NOMO-1 treated with DMSO at 0.1 percent for 48 hours (cell line): ENCODE measurements at regions not wholly inside any gene's neighbourhood (a gene's known extent, or its start where the extent isn't known, plus 50 kb on each side); places are given as distances from the start of the nearest gene placed in this dataset.
A peak's percentile ranks its signal among the peaks of the same experiment; 100 is the strongest.
"Not testable (repeated sequence)": the region's sequence is repeated elsewhere in the genome, so short reads cannot be mapped to it uniquely, and the experiment has no call there.

Experiments
- DNase-seq: peaks from one replicate; lab custom pipeline; 2025; ENCODE audit not compliant: unreplicated experiment; lab: John Stamatoyannopoulos, UW

DNA sequence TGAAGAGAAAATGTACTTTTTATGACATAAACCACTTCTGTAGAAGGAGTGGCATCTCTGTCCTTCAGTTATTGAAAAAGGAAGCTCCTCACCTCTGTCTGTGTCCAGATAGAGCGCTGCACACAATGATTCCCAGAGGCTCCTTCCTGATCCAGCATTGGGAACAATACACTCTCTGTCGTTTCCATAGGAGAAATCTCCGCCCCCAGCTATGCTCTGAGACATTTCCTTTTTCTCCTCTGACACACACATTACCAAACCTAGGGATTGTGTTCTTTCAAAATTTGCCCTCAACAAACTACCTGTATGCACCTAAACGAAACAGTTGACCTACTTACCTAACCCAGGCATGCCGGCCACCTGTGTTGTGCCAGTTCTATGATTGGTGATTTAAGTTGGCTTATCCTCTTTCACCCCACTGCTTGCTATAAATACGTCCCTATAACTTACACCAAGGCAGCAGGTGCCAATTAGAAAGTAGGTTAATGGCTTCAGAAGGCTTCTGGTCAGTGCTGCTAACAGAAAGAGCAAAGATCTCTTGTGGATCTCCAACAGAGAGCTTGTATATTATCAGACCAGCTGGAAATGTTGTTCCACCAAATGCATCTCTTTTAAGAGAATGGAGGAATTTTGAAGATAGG lies 140.1 kb upstream of the JCAD start:
- DNase-seq = no peak

DNA sequence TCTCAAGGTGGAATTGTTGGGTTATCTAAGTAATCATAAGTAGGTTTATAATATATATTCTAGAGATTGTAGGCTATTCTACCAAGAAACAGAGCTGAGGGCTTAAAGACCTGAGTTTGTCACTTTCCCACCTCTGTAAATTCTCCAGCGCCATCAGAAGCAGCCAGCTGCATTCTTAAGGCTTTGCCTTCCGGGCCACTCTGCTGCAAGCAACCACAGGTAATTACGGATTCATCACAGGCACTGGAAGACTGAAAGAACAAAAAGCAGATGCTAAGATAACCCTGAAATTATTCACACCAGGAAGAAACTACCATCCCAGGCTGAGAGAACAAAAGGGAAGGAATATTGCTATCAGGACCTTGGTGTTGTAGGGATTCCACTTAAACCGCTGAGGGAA lies 137.8 kb upstream of the JCAD start:
- DNase-seq = no peak

DNA sequence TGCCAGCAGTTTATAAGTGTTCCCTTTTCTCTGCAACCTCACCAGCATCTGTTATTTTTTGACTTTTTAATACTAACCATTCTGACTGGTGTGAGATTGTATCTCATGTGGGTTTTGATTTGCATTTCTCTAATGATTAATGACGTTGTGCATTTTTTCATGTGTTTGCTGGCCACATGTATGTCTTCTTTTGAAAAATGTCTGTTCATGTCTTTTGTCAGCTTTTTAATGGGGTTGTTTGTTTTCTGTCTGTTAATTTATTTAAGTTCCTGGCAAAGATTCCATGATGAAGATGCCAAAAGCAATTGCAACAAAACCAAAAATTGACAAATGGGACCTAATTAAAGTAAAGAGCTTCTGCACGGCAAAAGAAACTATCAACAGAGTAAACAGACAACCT lies 137.2 kb upstream of the JCAD start:
- DNase-seq = not testable (repeated sequence)

DNA sequence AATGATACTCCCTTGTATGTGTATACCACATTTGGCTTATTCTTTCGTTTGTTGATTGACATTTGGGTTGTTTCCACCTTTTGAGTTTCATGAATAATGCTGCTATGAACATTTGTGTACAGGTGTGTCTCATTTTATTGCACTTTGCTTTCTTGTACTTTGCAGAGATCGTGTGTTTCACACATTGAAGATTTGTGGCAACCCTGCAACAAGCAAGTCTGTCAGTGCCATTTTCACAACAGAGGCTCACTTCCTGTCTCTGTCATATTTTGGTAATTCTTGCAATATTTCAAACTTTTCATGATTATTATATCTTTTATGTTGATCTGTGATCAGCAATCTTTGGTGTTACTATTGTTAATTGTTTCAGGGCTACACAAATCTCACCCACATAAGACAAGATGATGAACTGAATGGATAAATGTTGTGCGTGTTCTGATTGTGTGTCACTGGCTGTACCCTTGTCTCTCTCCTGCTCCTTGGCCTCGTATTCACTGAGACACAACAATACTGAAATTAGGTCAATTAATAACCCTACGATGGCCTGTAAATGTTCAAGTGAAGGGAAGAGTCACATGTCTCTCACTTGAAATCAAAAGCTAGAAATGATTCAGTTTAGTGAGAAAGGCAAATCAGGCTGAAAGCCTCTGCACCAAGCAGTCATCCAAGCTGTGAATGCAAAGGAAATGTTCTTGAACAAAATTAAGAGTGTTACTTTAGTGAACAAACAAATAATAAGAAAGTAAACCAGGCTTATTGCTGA lies 133.6 kb upstream of the JCAD start:
- DNase-seq = no peak

DNA sequence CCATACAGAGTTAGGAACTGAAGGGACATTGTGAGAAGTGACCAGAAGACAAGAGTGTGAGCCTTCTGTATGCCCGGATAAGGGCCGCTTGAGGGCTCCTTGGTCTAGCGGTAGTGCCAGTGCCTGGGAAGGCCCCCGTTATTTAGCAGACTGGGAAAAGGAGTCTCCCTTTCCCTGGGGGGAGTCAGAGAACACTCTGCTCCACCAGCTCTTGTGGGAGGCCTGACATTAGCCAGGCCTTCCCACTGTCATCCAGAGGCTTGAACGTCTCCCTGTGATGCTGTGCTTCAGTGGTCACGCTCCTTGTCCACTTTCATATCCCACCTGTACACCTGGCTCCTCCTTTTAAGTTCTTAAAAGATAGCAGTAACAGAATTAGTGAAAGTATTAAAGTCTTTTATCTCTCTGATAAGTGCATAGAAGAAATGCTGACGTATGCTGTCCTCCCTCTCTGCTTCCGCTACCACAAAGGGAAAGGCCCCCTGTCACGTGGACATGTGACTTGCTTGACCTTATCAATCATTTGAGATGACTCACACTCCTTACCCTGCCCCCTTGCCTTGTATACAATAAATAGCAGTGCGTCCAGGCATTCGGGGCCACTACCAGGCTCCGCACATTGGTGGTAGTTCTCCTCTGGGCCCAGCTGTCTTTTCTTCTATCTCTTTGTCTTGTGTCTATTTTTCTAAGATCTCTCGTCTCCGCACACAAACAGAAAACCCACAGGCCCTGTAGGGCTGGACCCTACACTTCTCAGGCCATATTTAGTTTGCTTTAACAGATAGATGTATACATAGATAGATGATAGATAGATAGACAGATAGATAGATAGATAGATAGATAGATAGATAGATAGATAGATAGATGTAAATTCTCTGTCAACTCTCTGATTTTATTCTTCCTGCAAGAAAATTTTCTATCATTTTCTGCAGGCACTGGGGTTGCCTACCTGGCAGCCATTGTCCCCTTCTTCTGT lies 131.5 kb upstream of the JCAD start:
- no peak for DNase-seq

DNA sequence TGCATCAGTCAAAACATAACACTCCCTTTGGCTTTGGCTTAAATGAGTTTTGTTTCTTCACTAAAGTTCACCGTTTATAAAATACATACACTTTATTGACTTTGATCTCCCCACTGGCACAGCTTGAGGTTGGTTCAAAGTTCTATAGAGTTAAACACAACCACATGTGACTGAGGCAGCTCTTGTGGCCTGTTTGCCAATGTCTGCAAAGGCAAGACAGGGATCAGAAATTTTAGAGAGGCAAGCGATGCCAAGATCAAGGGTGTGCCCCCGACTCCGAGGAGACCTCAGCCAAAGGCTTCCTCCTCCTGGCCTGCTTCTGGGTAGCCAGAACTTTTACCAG lies 129.8 kb upstream of the JCAD start:
- no peak for DNase-seq

DNA sequence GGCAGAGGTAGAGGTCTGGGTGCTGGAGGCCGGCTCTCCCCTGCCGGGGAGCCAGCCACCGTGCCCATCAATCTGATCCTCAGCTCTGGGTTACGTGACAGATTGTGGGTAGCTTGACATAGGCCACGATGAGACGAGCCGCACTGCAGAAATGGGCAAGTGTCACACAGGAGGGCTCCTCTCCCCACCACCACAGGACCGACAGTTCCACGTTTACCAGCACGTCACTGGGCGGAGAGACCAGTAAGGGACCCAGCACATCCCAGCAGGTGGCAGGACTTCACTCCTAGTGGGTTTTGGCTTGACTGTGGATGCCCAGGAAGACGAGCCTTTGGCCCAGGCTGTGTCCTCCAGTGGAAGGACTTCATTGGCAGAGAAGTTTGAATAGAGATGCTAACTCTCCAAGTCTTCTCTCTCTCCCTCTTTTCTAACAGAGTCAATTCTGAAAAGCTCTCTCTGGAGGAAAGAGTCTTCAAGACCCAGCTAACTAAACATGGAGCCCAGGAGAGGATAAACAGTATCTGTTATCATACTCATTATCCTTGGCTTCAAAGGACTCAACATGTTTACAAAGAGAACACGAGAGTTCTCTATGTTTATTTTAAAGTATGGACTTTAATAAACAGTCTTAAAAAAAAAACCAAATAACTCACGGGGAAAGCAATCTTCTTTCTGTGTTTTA lies 129.3 kb upstream of the JCAD start:
- no peak for DNase-seq

DNA sequence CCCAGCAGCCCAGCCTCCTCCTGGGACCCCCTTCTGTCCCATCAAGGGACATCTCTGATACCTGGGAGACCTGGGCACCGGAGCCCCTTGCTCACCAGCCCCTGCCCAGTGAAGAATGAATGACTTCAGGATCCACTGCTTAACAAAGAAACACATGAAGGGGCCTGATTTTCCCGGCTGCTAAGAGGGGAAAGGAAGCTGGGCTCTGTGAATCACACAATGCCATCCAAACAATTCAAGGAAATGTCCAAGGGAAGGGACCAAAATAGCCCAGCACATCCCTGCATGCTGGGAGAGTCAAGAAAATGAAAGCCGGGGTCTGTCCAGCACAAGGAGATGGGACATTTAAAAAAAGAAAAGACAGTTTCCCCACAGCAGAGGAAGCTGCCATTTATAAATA lies 128.7 kb upstream of the JCAD start:
- DNase-seq = no peak

DNA sequence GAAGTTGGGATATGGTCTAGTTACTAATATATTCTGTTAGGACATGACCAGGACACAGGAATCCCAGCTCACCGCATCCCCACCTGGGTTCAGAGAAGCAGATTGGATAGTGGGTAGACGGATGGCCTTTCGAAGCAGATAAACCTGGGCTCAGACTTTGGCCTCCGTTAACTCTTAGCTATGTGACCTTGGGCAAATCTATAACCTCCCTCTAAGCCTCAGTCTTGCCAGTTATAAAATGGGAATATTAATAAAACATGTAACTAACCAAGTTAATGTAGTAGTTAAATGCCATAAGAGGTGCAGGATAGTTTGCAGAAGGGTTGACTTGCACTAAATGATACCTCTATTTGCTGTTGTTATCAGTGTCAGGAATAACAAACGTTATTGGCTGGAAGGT lies 127.6 kb upstream of the JCAD start:
- no peak for DNase-seq

DNA sequence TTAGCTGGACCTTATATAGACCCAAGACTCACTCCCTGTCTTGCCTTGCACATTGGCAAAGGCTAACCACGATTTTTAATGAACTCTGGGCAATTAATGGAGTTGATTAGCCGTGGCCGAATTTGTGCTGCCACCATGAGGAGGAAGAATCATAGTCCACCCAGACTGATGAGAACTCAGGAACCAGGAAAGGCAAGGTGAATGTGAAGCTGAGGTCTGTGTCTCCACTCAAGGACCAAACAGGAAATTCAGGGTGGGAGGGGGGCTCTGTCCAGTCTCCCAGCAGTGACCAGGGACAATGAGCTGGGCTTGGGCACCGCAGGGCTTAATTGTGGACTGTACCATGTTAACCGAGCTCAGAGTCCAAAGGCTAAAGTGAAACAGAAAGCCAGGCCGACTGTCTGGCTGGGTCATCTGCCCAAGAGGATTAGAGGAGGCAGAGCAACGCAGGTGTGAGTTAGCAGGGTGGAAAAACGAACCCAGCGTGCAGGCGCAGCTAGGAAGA lies 127.0 kb upstream of the JCAD start:
- DNase-seq = peak; percentile 65

DNA sequence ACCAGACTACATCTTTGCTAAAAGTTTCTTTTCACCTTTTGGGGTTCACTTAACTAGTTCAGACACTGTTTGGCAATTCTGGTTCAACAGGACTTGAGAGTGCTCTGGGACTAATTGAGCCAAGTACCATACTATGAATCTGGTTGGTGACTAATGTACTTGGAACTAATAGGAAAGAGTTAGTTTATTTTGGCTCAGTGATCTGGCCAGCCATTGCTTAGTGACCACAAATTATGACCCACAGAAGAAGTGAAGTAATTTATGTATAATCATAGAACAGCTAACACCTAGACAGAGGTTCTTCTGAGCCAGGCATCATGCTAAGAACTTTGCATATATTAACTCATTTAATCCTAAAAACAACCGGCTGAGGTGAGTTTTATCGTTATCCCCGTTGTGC lies 126.5 kb upstream of the JCAD start:
- no peak for DNase-seq

DNA sequence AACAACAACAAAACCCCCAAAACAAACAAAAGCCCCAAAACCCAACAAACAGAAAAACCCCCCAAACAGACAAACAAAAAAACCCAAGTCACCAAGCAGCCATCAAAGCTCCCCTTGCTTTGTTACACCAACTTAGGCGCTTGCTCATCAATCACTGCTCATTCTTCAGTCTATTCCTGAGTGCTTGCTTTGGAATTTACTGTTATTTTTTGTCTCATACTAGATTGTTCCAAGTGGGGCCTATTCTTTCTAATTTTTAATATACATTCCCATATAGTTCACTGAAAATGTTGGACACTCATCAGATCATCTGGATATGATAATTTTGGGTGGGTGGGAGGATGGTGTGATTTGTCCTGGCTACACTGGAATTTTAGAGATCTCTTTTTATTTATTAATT lies 126.0 kb upstream of the JCAD start:
- no peak for DNase-seq

DNA sequence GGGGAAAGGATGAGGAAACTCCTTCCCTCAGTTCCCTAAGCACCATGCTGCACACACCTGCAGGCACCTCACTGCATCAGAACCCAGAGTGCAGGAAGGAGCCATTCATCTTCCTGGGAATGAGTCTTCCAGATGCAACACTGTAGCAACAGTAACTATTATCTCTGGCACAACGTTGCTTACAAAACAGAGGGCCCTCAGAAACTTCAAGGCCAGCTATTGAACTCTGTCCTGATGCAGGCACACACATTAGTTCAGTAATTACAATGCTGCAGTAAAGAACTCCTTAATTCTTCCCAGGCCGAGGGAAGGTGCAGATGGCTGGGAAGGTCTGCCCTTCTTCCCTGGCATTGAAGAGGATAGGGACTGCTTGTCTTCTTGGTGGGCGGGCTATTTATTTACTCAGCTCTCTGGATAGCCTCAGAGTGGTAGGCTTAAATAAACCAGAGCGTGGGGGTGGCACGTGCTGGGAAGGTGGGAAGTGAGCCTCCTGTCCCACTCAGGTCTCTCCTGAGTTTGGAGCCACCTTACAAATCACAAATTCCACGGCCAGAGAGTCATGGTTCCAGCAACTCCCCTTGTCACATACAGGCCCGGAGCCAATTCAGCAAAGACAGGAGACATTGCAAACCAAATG lies 125.1 kb upstream of the JCAD start:
- no peak for DNase-seq

DNA sequence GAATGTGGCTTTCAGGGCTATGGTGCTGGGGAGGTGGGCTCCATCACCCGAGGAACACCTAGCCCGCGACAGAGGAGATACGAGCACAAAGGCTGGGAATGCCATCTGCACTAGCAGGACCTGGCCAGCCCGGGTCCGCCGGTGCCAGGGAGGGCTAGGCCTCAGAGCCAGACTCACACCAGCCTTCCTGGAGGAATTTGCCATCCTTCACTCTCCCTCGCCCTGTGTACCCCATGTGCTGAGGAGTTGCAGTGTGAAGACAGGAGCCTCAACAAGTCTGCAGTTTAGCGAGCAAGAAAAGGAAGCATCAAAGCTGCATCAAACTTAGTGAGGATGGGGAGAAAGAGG lies 123.6 kb upstream of the JCAD start:
- DNase-seq = no peak

DNA sequence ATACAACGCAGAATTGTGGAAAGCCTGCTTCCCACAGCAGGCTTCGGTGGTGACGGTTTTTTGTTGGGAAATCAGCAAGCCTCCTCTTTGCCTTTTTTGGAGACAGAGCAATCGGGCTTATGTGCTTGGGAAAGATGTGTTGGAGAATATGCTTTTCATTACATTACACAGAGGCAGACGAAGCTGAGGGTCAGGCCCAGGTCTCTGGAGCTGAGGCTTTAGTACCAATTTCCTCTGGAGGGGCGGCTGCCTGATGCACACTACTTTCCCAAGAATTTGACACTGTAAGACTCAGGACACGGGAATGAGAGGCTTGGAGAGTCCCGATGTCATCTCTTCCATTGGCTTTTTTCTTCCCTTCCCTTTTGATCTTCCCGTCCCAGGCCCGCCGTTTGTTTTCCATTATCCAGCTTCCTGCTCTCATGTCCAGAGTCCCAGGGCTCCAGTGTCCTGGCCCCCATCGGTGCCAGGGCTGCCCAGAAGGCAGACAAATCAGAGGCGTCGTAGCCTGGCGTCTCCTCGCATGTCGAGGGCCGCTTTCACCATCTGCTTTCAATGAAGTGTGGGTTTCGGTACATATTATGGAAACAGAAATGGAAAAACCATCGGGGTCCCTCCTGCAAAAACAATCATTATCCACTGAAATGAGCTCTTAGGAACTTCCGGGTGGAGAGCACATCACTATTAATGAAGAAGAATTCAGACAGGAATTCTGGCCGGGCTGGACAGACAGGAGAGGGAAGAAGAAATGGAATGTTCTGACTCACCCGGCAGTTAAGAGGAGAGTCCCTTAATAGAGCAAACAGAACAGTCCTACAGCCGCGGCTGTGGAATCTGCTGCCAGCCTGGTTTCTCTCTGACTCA lies 123.0 kb upstream of the JCAD start:
- DNase-seq = no peak

DNA sequence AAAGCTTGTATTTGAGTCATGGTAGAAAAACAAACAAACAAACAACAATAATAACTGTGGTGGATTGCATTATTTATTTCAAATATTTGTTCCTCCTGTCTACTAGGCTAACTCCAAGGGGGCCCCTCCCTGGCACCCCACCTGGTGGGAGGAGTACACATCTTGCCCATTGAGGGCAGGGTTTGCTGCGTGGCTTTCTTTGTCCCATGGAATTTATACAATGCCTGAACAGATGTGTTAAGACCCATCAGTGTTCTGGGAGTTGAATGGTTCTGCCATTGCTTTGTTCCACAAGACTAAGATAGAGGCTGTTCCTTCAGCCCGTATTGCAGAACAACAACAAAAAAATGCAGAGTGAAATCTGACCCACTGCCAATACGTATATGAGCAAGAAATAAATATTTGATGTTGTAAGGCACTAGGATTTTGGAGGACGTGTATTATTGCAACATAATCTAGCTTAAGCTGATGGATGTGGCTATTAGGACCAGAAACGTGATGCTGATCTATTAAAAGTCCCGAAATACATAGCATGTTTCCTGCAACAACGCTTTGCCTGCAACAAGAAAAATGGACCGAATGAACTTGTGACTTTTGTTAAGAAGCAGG lies 119.1 kb upstream of the JCAD start:
- no peak for DNase-seq

DNA sequence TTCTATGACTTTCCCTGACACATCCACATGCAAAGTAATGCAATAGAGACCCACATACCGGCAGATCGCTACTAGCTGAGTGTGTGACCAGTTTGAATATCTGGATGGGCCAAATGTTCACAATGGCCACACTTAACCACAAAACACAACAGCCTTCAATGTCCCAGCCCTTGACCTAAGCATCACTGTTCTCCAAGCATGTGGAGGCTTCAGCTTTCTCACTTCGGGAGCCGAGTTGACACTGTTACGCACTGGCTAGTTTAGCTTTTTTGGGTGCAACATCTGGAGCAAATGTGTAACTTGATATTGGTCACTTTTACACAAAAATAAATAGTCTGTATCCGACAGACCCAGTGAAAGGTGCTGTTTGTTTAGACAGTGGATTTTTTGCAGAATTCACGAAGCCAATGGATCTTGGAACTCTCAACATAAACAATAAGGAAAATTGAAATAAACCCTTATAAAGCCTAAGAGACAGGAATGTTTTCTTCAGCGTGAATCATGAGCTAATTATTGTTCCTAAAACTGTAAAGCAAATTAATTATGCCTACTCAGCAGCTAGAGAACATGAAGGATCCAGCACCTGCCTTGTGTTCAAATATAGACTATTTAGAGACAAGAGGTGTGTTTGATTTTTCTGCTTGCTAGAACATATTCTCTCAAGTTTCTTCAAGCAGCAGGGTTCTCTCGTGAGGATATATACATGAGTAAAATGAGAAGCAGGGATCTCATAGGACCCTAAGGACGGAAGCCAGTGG lies 117.6 kb upstream of the JCAD start:
- DNase-seq = no peak

DNA sequence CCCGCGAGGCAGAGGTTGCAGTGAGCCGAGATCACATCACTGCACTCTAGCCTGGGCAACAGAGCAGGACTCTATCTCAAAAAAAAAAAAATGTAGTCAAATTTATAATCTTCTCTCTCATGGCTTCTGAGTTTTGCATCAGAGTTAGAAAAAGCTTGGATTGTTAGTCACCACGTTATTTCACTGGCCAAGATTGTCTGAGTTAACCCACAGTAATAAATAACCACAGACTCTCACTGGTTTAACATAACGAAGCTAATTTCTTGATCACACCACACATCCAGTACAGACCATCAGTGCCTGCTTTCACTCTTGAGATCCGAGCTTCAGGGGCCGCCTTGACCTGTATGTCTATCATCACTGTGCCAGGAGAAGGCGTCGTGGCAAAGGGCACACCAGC lies 116.8 kb upstream of the JCAD start:
- no peak for DNase-seq

DNA sequence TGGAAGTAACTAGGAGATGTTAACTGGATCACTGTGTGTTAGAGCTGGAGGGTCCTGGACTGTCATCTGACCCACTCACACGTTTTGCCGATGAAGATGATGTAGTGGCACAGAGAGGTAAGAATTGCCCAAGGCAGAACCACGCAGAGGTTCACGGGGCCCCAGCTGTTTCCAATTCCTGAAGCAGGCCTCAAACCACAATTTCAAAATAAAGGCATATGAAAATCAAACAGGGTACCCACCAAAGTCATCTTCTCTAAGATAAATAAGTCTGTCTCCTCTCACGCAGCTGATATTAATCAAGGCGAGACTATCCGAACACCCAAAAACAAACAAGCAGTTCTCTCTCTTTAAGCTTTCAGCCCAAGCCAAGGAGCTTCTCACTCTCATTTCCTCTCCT lies 113.3 kb upstream of the JCAD start:
- DNase-seq = peak; percentile 20
